Stimulated activated CD8-positive, alpha-beta memory T cell treated with anti-CD3 and anti-CD28 coated beads, Interleukin-15, amount 100 ng/mL, for 1 hour (primary cell): ENCODE measurements at regions not wholly inside any gene's neighbourhood (a gene's known extent, or its start where the extent isn't known, plus 50 kb on each side); places are given as distances from the start of the nearest gene placed in this dataset.

Source experiments
- DNase-seq: peaks from one replicate; pipeline ENCODE4 v3.0.0-alpha.2; 2020; ENCODE audit warnings: low read depth

DNA sequence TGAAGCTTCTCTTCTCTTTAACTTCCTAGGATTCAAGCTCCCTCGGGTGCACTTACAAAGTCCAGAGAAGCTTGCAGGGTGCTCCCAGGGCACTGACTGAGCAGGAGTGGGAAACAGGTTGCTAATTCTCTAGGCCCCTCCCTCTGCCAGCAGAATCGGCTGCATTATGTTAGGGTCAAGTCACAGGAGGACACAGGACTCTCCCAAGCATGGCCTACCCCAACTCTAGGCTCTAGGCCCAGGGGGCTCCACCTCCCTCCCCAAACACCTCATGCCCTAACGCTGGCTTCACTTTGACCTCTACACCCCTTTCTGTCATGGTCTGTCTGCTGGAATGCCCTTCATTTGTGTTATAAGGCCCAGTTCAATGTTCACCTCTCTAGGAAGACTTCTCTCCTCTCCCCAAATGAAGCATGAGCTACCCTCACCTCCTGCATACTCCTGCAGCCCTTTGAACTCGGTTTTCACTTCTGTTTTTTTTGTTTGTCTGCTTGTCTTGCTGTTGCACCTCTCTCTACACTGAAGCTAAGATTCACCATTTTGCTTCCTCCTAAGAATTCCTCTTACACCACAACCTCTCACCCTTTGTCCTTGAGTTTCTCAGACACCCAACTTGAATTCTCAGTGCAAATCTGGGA is 521.8 kb upstream of the ID2 start:
- no peak for DNase-seq

DNA sequence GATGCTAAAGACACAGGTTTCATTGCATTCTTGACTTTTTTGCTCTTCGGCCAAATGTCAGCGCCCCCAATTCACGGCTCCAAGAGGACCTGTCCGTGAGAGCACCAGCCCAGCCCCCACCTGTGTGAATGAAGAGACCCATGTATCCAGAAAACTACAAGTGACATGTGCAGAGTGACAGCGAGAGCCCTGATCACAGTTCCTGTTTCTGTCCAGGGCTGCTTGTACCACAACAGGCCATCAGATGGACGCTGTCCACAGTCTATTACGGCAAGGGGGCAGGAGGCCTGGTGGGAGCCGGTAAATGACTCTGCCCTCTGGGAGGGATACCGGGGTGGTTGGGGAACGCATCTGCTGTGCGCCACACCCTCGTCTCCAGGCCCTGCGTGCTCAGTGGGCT is 520.9 kb upstream of the ID2 start:
- DNase-seq, result no peak

DNA sequence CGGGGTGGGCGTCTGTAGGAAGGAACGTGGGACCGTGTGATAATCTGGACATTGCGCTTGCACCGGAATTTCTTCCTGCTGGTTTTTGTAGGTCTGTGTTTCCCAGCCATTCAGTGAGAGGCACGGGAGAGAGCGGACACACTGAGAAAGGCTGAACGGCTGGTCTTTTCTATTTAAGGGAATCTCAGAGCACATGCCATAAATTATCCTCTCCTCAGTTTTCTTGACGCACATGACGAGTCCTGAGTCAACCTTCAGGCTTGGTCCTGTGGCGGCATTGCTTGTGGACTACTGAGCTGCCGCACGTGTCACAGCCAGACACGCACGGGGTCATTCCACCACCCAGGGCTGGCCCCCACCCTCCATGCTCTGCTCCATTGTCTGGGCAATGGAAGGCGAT is 519.3 kb upstream of the ID2 start:
- no peak for DNase-seq

DNA sequence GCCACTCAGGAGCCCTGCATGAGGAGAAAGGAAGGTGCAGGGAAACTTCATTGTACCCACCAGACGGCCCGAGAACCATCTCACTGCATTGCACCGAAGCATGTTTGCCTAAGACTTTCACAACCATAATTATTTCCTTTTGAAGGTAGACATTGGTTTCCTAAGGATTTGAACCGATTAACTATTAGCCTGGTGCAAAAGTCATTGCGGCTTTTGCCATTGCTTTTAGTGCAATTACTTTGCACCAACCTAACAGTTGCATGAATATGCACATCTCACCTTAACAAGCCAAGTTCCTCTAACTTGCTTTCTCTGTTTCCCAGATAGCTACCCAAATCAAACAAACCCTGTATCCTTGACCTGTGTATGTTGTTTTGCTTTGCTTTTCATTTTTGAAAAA is 516.3 kb upstream of the ID2 start:
- DNase-seq, result no peak

DNA sequence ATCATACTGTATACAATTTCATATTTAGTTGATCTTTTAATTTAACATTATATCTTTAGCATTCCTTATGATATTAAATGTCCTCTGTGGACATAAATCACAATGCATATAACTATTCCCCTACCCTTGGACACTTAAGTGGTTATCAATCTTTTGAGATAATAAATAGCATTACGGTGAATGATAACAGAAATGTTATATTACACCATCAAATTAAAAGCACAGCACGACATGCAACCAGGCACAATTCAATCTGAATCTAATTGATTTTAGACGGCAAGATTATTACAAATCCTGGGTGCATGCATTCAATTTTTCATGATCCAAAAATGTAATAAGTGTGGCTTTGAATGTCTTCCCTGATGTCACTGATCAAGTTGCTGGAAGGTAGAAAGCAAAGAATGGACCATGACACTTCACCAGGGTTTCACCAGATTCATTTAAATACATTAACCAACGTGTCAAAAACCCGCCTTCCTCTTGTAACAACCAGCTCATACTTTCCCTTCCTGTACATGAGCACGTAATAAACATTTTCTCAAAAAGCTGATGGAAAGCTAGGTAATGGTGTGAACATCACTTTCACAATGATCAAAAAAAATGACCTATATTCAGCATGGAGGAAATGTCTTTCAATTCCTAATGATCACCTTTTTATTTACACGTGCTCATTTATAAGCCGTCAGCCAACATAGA is 513.7 kb upstream of the ID2 start:
- DNase-seq, result no peak

DNA sequence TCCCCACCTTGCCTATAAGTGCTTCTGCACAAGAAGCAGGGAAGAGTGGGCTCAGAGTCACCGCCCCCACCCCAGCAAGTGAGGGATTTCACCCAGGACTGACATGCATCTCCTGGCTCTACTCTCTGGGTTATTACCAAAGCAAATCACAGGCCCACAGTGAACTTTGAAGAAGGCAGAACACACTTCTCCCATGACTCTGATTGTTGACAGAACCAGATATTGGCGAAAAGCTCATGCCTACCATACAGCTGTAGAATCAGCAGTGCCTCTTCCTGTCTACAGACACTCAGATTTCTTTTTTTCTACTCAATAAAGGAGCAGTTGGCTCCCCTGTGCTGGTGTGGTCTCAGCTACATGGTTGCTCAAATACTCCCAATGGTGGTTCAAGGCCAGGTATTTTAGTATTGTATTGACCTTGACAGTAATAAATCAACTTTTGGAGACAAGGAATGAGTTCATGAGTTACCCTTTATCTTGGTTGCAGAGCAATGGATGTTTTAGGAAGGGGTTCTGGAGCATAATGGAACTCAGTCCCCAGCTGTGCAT is 512.9 kb upstream of the ID2 start:
- DNase-seq, result no peak

DNA sequence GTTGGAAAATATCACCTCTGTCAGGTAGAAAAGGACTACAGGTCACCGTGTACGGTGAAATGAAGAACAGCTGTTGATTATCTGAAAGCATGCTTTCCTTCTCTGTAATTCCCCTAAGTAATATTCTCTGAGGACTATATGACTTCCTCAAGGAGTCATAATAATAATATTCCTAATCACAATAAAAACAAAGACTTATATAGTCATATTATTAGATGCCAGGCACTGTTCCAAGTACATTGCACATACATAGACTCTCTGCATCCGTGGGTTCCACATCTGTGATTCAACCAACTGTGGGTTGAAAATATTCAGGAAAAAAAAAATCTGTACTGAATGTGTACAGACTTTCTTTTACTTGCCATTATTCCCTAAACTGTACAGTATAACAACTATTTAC is 512.4 kb upstream of the ID2 start:
- no peak for DNase-seq

DNA sequence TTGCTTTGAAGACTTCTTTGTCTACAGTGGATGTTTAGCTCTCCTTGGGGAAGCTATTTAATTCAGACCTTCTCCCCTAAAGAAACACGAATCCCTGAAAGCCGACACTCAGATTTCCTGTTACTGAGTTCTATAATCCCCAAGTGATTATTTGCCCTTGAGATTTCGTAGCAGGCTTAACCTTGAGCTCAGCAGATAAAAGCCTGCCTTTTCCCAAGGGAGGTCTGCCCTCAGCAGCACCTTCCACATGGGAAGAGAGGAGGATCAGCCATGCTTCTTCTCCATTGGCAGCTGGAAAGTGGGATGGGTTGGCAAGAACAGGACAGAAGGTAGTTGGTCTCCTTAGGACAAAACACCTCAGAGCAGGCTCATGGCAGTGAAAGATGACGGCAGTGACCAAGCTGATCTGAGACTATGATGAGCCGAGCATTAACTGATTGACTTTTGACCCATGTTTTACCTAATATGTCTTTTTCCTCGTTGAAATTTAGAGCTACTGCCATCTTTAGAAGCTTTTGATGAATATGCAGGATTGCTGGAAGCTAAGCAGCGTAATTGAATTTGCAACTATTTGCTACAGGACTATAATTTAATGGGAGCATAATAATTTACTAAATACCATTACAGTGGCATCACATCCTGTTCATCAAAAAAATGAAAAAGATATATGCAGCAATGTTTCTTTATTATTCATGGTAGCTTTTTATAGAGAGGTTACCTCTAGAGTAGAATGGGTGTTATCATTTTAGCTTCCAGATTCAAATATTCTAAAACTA is 511.1 kb upstream of the ID2 start:
- no peak for DNase-seq

DNA sequence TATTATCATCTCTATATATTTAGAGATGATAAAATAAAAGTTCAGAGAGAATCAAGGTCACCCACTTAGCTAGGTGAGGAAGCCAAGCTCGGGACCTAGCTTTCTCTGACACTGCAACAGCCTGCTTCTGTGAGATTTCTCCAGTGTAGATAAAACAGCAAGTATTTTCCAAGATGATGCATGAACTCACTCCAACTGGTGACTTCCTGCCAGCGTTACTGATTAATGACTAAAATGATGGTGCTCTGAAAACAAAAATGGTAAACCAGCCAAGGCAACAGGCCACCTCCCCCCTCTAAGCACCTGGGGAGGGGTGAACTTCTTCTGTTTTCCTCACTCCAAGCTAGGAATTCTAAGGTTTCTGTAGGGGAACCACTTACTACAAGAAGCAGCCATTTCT is 510.2 kb upstream of the ID2 start:
- DNase-seq, result no peak

DNA sequence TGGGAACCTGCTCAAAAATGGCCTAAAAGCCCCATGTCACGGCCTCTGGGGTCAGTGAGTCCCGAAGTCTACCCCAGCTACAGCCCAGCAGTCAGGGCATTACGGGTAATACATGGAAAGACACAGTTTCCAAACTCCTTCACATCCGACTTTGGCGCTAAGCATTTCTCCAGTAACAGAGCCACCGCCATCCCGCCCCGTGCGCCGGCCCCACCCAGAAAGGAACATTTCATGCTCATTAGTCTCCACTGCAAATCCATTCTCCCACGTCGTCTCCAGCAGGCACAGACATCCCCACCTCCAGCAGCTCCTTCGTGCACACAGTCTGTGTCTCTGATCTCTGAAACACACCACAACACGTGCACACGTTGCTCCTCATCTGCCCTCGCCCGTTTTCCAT is 509.2 kb upstream of the ID2 start:
- no peak for DNase-seq

DNA sequence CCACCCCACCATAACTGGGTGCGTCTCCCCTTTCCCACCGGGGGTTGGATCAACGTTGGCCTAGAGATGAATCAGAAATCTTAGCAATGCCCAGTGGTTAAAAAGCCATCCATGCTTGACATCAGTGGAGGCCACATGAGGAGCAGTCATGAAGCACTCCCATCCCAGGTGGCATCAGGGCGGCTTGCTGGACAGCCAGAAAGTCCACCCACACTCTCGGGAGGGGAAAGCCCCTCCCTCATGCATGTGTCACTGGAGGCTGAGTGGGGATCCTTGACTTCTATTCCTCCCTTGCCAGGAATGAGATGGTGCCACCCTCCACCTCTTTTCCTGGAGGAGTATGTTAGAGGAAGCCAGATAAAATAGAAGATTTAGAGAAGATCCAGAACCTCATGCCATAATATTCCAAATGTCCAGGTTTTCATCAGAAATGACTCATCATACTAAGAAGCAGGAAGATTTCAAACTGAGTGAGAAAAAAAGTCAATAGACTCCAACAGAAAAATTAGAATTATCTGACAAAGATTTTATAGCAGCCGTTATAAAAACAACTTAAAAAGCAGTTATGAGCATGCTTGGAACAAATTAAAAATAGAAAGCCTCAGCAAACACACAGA is 507.1 kb upstream of the ID2 start:
- DNase-seq, result no peak

DNA sequence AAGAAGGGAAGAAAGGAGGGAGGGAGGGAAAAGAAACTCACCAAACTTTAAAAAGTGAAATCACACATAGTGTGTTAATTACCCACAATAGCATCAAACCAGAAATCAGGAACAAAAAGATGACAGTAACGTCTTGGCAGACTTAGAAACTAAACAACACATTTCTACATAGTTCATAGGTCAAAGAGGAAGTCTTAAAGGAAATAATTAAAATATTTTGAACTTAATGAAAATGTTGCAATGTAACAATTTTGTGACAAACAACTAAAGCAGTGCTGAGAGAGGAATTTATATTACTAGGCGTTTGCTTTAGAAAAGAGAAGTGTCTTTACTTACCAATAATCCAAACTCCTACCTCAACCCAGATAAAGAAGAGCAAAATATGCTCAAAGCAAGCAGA is 505.0 kb upstream of the ID2 start:
- no peak for DNase-seq

DNA sequence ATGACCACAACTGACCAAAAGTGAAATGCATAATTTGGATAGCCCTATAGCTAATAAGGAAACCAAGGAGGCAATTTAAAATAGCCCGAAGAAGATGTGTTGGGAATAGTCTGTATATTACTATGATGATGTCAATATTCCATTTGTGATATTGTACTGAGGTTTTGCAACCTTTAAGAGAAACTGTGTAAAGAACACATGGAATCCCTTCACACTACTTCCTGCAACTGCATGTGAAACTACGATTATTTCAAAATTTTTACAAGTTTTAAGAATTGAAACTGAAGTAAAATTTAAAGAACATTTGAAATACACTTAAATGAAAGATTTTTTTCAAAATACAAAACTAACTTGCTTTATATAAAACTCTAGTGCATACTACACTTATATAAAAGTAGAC is 504.3 kb upstream of the ID2 start:
- DNase-seq, result no peak

DNA sequence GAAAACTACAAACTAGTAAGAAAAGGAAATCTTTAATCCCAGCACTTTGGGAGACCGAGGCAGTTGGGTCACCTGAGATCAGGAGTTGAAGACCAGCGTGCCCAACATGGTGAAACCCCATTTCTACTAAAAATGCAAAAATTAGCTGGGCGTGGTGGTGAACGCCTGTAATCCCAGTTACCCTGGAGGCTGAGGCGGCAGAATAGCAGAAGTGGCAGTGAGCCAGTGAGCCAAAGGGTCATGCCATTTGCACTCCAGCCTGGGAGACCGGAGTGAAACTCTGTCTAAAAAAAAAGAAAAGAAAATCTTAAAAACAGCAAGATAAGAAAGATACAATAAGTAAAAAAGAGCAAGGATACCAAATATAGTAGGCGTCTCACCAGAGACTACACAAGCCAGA is 502.9 kb upstream of the ID2 start:
- DNase-seq, result no peak

DNA sequence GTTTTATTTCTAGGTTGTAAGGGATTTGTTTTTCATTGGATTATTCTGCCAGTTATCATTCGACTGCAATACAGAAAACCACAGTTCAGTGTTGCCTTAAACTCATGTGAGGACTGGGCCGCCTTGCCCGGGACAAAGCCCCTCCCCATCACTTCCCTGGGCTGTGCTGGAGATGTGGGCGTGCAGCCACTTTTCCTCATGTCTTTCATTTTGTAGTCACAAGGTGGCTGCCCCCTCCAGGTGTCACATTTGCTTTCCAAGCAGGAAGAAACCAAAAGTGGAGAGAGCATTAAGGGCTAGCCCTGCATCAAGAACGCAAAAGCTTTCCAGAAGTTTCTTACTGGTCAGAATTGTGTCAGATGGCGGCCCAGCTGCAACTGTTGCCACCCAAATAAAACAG is 492.5 kb upstream of the ID2 start:
- no peak for DNase-seq

DNA sequence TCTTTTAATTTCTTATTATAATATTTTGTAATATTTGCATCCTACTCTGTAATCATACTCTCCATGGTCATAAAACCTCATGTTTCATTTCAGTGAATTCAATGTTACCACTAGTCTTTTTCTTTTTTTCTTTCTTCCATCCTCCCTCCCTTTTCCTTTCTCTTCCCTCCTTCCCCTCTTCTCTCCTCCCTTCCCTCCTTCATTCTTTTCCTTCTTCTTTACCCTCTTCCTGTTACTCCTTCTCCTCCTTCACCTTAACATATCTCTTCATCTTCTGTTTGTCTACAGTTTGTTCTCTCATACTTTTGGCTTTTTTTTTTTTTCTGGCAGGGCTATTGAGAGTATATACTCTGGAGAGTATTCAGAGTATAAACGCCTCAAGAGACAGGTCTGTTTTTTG is 491.6 kb upstream of the ID2 start:
- no peak for DNase-seq

DNA sequence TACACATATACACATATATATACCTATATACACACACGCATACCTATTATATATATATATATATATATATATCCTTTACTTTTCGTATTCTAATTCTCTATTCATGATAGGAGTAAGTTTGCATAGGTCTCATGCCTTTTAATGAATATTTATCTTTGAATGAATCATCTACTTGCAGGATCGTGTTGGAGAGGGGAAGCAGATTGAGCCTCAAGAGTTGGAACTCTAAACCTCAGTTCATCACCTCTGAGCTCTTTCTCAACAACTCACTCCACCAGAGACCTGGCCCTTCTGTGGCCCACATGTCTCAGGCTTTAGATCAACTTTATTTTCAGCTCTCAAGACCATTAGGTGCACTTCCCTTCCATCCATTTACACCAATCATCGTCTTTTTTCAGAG is 490.4 kb upstream of the ID2 start:
- DNase-seq, result no peak

DNA sequence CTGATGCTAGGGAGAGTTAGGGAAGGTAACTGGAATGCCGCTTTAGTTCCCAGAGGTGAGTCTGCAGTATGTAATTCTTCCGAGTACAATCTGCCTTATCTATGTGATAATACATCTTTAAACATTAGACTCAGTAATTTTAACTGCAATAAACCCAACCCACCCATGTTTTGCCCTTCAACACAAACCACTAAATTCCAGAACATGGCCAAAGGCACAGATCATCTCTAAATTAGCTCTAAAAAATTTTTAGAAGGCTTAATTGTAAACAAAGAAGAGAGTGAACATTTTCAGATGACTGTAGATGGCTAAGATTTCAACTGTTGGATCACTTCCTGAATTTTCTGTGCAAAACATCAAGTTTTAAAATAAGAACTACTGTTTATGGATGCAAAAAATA is 488.7 kb upstream of the ID2 start:
- DNase-seq, result no peak

DNA sequence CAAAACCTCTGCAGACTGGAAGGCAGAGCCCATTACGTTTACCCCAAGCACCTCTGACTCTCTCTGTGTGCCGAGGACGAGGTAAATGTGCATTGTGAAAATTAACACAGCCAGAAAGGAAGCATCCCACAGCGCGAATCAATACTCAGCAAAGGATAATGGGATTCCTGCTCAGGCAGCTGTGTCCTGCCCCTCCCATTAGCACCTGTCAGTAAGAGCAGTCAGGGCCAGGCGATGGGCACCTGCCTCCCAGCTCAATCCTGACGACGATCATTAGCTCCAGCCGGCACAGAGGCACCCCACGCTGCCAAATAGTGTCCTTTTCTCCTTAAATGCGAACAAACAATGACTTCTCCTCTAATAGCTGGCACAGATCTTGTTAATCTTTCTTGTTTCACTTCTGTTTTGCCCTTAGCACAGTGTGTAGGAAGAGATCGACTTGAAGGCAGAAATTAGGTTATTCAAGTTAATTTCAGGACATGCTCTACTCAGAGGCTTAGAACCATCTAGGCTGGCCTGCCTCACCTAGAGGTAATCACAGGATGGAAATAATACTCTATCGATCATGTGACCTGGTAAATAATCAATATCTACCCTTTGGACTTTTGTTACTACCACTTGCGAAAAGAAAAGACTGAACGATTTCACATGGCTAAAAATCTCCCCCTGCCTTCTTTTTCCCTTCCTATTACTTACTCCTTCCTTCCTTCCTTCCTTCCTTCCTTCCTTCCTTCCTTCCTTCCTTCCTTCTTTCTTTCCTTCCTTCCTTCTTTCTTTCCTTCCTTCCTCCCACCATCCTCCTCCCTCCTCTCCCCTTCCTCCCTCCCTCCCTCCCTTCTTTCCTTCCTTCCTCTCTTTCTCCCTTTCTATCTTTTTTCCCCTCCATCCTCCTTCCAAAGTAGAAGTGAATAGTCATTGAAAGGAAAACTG is 487.9 kb upstream of the ID2 start:
- DNase-seq, result no peak

DNA sequence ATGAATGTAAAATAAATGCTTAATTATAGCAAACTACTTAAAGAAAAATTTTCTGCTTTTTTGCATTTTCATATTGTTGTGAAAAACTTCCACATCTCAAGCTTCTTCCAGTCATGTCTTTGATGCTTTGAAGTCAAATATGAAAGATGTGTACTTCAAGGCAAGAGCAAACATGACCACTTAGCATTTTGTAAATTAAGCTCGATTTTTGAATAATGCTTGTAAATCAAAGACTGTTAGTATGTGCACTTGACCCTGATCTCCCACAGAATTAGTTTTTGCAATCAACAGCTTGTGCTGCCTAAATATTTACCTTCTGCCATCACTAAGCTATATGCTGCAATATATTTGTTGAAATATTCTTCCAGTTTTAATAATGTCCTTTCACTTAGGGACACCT is 486.1 kb upstream of the ID2 start:
- DNase-seq, result no peak

DNA sequence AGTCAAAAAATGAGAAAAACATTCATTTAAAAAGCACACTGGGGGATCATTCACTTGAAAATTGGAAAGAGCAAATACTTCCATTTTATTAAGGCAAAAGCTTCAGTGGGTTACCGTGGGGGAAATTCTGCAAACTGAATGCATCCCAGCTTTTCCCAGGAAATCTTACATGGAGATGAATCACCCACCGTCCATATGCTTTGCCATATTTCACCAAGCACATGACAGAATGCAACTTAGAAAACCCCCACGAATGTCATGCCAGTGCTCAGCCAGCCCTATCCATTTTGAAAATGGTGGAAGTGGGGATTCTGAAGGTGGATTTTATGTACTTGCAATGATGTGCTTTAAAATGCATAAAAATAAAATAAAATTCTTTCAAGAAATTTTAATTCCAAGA is 485.5 kb upstream of the ID2 start:
- no peak for DNase-seq

DNA sequence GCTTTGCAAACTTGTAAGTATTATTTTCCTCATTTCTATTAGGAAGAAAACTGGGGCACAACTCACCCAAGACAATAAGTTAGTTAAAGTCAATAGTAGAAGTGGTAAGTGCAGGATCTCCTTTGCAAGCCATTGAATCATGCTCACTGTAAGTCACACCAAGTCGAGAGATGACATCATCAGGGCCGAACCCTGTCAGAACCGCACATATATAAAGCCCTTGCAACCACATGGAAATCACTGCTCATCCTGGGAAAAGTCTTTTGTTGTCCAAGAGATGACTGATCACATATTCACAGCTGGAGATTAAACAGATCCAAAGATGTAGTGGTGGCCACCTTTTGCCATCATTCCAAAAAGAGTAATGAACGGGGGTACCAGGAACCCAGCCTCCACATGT is 484.8 kb upstream of the ID2 start:
- DNase-seq, result no peak
